Natural killer cell (primary cell): ENCODE measurements at regions not wholly inside any gene's neighbourhood (a gene's known extent, or its start where the extent isn't known, plus 50 kb on each side); places are given as distances from the start of the nearest gene placed in this dataset.

ENCODE experiments used
- ATAC-seq, 3 donors: fragments of 150-1000 bp in 2 of 3; fragments of 200-7000 bp in 1 of 3; cut with Tn5 transposase; 1 replicate in 1 of 3; 2 replicates in 2 of 3; pipeline ENCODE4 v1.10.0; 2021; ENCODE audit warnings: mild to moderate bottlenecking in 2 of 3, moderate library complexity in 2 of 3
- DNase-seq, 2 donors: peaks; one replicate each; pipeline versions ENCODE4 v3.0.0 to v3.0.0-alpha.2; 2013 to 2021; ENCODE audit warnings: mixed read lengths in 1 of 2
- H3K27ac ChIP-seq: one replicate; pipeline ENCODE4 v1.5.1; 2013; ENCODE audit warnings: mild to moderate bottlenecking, low read length
- H3K27me3 ChIP-seq: one replicate; pipeline ENCODE4 v1.6.1; 2013; ENCODE audit warnings: low read length; ENCODE audit not compliant: control insufficient read depth, insufficient read depth
- H3K36me3 ChIP-seq: one replicate; pipeline ENCODE4 v1.6.1; 2013; ENCODE audit warnings: low read length; ENCODE audit not compliant: control insufficient read depth, insufficient read depth
- H3K4me1 ChIP-seq: one replicate; pipeline ENCODE4 v1.6.1; 2013; ENCODE audit warnings: low read length; ENCODE audit not compliant: control insufficient read depth, insufficient read depth
- H3K4me3 ChIP-seq: one replicate; pipeline ENCODE4 v1.5.1; 2013; ENCODE audit warnings: low read length
- H3K9me3 ChIP-seq: one replicate; pipeline ENCODE4 v1.6.1; 2013; ENCODE audit warnings: low read length; ENCODE audit not compliant: control insufficient read depth, insufficient read depth
- H3K27ac Mint-ChIP-seq, 2 donors: one replicate each; pipeline ENCODE4 v1.8.0; 2022; ENCODE audit warnings: mild to moderate bottlenecking in 2 of 2, mixed read lengths in 2 of 2, moderate library complexity in 1 of 2
- H3K27me3 Mint-ChIP-seq, 2 donors: one replicate each; pipeline ENCODE4 v1.8.0; 2022; ENCODE audit warnings: low read depth in 2 of 2, mixed read lengths in 2 of 2
- H3K36me3 Mint-ChIP-seq: one replicate; pipeline ENCODE4 v1.8.0; 2022; ENCODE audit warnings: mixed read lengths
- H3K4me1 Mint-ChIP-seq, 2 donors: one replicate each; pipeline ENCODE4 v1.8.0; 2022; ENCODE audit warnings: mixed read lengths in 2 of 2
- H3K4me3 Mint-ChIP-seq: one replicate; pipeline ENCODE4 v1.8.0; 2022; ENCODE audit warnings: mild to moderate bottlenecking, moderate library complexity, mixed read lengths
- H3K9me3 Mint-ChIP-seq, 2 donors: one replicate each; pipeline ENCODE4 v1.8.0; 2022; ENCODE audit warnings: mixed read lengths in 2 of 2
- WGBS: methylation state at CpG from one replicate; pipeline ENCODE4 v1.1.7; 2013; ENCODE audit warnings: missing lambda C conversion rate; ENCODE audit not compliant: insufficient coverage; 5-methylcytosine and 5-hydroxymethylcytosine counted together
- intact Hi-C: fragments of 100-400 bp; cut with micrococcal nuclease; formaldehyde crosslinking; loops from one replicate; pipeline ENCODE4 v1.14.2; 2022
- TF ChIP-seq, protein P1 (sequence below): fragments of 200-600 bp; IDR thresholded peaks from one replicate; pipeline ENCODE4 v1.8.0; 2022; ENCODE audit warnings: antibody characterized with exemption

GRCh38 chr2:147027436-147027835 is 817.4 kb upstream of the ACVR2A start:
- H3K4me1 ChIP-seq = no peaks in the 10 kb centered on the region
- ATAC-seq = no peak
- H3K4me3 Mint-ChIP-seq = no peak overlapping the region
- no peaks in the 10 kb centered on the region for H3K27me3 Mint-ChIP-seq
- H3K27ac Mint-ChIP-seq = no peak overlapping the region
- H3K27me3 ChIP-seq = no peaks in the 10 kb centered on the region
- intact Hi-C loops = no loop called here
- no peaks in the 10 kb centered on the region for H3K36me3 Mint-ChIP-seq
- H3K36me3 ChIP-seq = no peaks in the 10 kb centered on the region
- DNase-seq = no peak
- no peak overlapping the region for H3K27ac ChIP-seq
- TF ChIP-seq, protein P1, sequence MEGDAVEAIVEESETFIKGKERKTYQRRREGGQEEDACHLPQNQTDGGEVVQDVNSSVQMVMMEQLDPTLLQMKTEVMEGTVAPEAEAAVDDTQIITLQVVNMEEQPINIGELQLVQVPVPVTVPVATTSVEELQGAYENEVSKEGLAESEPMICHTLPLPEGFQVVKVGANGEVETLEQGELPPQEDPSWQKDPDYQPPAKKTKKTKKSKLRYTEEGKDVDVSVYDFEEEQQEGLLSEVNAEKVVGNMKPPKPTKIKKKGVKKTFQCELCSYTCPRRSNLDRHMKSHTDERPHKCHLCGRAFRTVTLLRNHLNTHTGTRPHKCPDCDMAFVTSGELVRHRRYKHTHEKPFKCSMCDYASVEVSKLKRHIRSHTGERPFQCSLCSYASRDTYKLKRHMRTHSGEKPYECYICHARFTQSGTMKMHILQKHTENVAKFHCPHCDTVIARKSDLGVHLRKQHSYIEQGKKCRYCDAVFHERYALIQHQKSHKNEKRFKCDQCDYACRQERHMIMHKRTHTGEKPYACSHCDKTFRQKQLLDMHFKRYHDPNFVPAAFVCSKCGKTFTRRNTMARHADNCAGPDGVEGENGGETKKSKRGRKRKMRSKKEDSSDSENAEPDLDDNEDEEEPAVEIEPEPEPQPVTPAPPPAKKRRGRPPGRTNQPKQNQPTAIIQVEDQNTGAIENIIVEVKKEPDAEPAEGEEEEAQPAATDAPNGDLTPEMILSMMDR = no peak
- peaks cover 5 to 10% of the 10 kb centered on the region in 2 donors for H3K9me3 Mint-ChIP-seq
- H3K4me1 Mint-ChIP-seq = no peaks in the 10 kb centered on the region
- WGBS = no CpG with 5 or more reads among the region's 1 CpG
- peaks cover 7% of the 10 kb centered on the region for H3K9me3 ChIP-seq
- H3K4me3 ChIP-seq = no peak overlapping the region

GRCh38 chr2:147026664-147027295 is 818.0 kb upstream of the ACVR2A start:
- H3K27me3 Mint-ChIP-seq = no peaks in the 10 kb centered on the region
- no peak overlapping the region for H3K4me3 Mint-ChIP-seq
- no peak overlapping the region for H3K4me3 ChIP-seq
- H3K9me3 ChIP-seq = peaks cover 7% of the 10 kb centered on the region
- H3K4me1 Mint-ChIP-seq = no peaks in the 10 kb centered on the region
- ATAC-seq (no peak), DNase-seq (no peak)
- no peaks in the 10 kb centered on the region for H3K36me3 ChIP-seq
- H3K36me3 Mint-ChIP-seq = no peaks in the 10 kb centered on the region
- no peak overlapping the region for H3K27ac Mint-ChIP-seq
- H3K27me3 ChIP-seq = no peaks in the 10 kb centered on the region
- intact Hi-C loops = no loop called here
- no peak overlapping the region for H3K27ac ChIP-seq
- no peaks in the 10 kb centered on the region for H3K4me1 ChIP-seq
- WGBS = no CpG with 5 or more reads among the region's 2 CpGs
- TF ChIP-seq, protein P1 = no peak
- peaks cover 5 to 10% of the 10 kb centered on the region in 2 donors for H3K9me3 Mint-ChIP-seq

DNA sequence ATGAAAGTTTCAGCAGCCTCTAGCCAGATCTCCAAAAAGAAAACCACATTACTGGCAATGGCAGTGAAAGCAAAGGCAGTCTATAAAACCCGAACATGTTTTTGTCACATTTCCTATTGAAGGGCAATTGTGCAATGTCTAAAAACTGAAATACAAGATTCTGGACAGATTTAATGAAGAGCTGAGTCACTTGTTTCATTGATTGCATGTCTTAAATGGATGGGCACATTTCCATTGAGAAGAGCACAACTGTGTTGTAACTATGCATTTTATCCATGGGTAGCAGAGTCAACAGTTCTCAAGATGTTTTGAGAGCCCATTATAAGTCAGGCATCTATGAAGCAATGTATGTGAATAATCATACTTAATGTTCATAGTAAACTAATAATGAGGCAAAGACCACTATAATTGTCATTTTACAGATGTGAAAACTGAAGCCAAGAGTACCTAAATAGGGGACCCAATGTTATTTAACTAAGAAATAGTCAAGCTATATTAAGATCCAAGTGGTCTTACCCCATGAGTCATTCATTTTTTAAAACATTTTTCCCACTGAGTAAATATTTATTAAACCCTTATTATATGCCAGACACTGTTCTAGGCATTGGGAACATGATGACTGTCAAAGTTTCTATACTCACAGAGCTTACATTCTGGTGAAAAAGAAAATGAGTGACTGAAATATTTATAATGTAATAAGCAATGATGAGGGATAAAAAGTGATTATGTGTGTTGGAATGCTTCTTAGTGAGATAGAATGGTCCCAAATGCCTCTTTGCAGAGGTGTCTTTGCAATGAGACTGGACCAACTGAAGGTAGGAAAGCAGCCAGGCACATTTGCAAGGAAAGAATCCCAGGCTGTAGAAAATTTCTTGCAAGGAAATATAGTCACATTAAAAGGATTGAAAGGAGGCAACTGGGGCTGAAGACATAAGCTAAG is 818.9 kb upstream of the ACVR2A start:
- peaks cover 7% of the 10 kb centered on the region for H3K9me3 ChIP-seq
- DNase-seq (no peak), ATAC-seq (no peak)
- no peaks in the 10 kb centered on the region for H3K27me3 Mint-ChIP-seq
- no peaks in the 10 kb centered on the region for H3K27me3 ChIP-seq
- H3K27ac ChIP-seq = no peak overlapping the region
- no peak overlapping the region for H3K27ac Mint-ChIP-seq
- H3K4me3 Mint-ChIP-seq = no peak overlapping the region
- no peaks in the 10 kb centered on the region for H3K4me1 ChIP-seq
- no peaks in the 10 kb centered on the region for H3K36me3 ChIP-seq
- no peaks in the 10 kb centered on the region for H3K4me1 Mint-ChIP-seq
- no peak overlapping the region for H3K4me3 ChIP-seq
- 92% methylated on average over 1 of the region's 1 CpG for WGBS
- no peaks in the 10 kb centered on the region for H3K36me3 Mint-ChIP-seq
- intact Hi-C loops = no loop called here
- TF ChIP-seq, protein P1 = no peak
- peaks cover 5 to 10% of the 10 kb centered on the region in 2 donors for H3K9me3 Mint-ChIP-seq
